Dendritic cell treated with granulocyte-macrophage colony-stimulating factor and Interleukin-4, amounts not matched to agents 40 ng/mL and 50 ng/mL, for 4 days (primary cell): ENCODE measurements at regions not wholly inside any gene's neighbourhood (a gene's known extent, or its start where the extent isn't known, plus 50 kb on each side); places are given as distances from the start of the nearest gene placed in this dataset.
"Not testable (repeated sequence)": the region's sequence is repeated elsewhere in the genome, so short reads cannot be mapped to it uniquely, and the experiment has no call there.

Experiments used
- H3K27ac Mint-ChIP-seq: one replicate; pipeline ENCODE4 v1.8.0; 2022; ENCODE audit warnings: mild to moderate bottlenecking, mixed read lengths
- H3K27me3 Mint-ChIP-seq: one replicate; pipeline ENCODE4 v1.8.0; 2022; ENCODE audit warnings: mild to moderate bottlenecking, mixed read lengths
- H3K36me3 Mint-ChIP-seq: one replicate; pipeline ENCODE4 v1.8.0; 2022; ENCODE audit warnings: low read depth, mixed read lengths
- H3K4me1 Mint-ChIP-seq: one replicate; pipeline ENCODE4 v1.8.0; 2022; ENCODE audit warnings: low read depth, mixed read lengths
- H3K4me3 Mint-ChIP-seq: one replicate; pipeline ENCODE4 v1.8.0; 2022; ENCODE audit warnings: mild to moderate bottlenecking, moderate library complexity, mixed read lengths
- H3K9me3 Mint-ChIP-seq: one replicate; pipeline ENCODE4 v1.8.0; 2022; ENCODE audit warnings: mixed read lengths
- intact Hi-C: fragments of 100-400 bp; cut with micrococcal nuclease; formaldehyde crosslinking; loops from one replicate; pipeline ENCODE4 v1.15.0; 2022

- H3K9me3 Mint-ChIP-seq, result peaks cover 12% of the 10 kb centered on the region
- H3K4me1 Mint-ChIP-seq, result peaks cover 24% of the 10 kb centered on the region
- H3K36me3 Mint-ChIP-seq, result no peaks in the 10 kb centered on the region
- no peak overlapping the region for H3K27ac Mint-ChIP-seq
- peaks cover 4% of the 10 kb centered on the region for H3K27me3 Mint-ChIP-seq
- H3K4me3 Mint-ChIP-seq, result no peak overlapping the region
- intact Hi-C loops, result no loop called here
Observed at GRCh38 chr5:173395933-173396308, 67.7 kb upstream of the STC2 start.

DNA sequence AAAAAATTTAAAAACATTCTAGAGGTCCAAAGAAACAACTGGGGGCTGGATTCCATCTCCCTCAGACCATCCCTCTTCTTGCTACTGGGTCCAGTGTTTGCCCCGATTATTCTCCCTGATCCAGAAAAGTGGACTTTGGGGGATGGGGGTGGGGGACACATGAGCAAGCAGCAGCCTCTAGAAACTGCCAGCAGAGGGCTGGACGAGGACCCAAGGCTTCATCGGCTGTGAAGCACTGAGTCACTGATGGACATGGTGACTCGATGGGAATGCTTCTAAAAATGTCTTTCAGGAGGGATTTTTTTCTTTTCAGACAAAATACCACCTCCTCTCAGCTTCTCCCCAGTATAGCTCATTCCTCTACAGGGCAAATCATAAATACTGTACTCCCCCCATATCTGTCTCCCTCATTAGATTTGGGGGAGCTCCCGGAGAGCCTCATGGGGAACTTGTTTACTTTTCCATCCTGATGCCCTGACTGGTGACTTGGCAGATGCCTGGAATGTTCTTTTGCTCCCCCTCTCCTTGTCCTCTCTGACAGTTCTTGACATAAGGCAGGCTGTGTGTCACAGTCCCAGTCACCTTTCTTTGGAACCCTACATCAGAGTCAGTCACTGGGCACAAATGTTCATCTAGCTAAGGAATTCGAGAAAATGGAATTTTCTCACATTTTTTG is 67.2 kb upstream of the STC2 start:
- Mint-ChIP-seq H3K27ac (no peak overlapping the region), H3K27me3 (peaks cover 4% of the 10 kb centered on the region), H3K9me3 (peaks cover 12% of the 10 kb centered on the region), H3K4me3 (no peak overlapping the region), H3K4me1 (peaks cover 24% of the 10 kb centered on the region), H3K36me3 (no peaks in the 10 kb centered on the region)
- intact Hi-C loops, result no loop called here

DNA sequence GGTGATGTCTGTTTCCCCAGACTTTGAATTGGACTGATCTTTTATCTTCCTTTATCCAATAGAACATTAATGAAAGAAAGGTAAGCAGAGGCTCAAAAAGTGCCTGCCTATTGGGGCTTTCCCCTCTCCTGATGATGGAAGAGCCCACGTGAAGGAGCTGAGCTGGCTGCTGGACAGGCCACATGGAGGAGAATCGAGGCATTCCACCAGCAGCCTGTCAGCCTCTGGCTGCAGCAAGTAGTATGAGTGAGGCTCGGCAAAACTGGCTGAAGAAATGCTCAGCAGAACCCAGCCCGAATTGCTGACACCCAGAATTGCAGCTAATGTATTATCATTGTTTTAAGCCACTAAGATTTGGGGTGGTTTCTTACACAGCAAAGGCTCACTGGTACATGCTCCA is 66.5 kb upstream of the STC2 start:
- peaks cover 24% of the 10 kb centered on the region for H3K4me1 Mint-ChIP-seq
- no peak overlapping the region for H3K4me3 Mint-ChIP-seq
- intact Hi-C loops, result no loop called here
- H3K27ac Mint-ChIP-seq, result no peak overlapping the region
- peaks cover 12% of the 10 kb centered on the region for H3K9me3 Mint-ChIP-seq
- no peaks in the 10 kb centered on the region for H3K36me3 Mint-ChIP-seq
- H3K27me3 Mint-ChIP-seq, result peaks cover 8% of the 10 kb centered on the region

GRCh38 chr5:173392172-173392571 is 64.0 kb upstream of the STC2 start:
- Mint-ChIP-seq H3K27me3 (peaks cover 11% of the 10 kb centered on the region), H3K4me3 (no peak overlapping the region), H3K36me3 (no peaks in the 10 kb centered on the region), H3K27ac (no peak overlapping the region), H3K4me1 (peaks cover 11% of the 10 kb centered on the region), H3K9me3 (peaks cover 12% of the 10 kb centered on the region)
- intact Hi-C loops, result no loop called here

DNA sequence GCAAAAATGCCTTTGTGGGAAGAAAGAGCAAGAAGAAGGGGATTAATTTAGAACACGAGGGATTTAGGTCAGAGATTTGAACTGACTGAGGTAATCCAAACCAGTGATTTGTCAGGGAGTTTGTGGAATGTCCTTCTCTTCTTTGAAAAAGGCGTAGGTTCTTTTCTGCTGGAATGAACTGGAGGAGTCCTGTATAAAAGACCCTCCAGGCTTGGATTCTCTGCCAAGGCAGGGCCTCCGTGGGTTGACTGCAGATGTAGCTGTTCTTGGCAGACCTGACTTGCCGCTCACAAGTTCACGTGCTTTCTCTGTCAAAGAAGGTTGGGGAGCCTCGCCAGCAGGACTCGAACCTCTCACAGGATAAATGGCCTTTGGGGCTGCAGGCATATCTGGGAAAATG is 62.8 kb upstream of the STC2 start:
- Mint-ChIP-seq H3K27me3 (peaks cover 11% of the 10 kb centered on the region), H3K27ac (no peak overlapping the region), H3K4me3 (no peak overlapping the region), H3K36me3 (no peaks in the 10 kb centered on the region), H3K9me3 (peaks cover 12% of the 10 kb centered on the region), H3K4me1 (no peaks in the 10 kb centered on the region)
- intact Hi-C loops, result no loop called here

- H3K4me1 Mint-ChIP-seq, H3K9me3 Mint-ChIP-seq, H3K36me3 Mint-ChIP-seq, intact Hi-C loops, H3K4me3 Mint-ChIP-seq, H3K27ac Mint-ChIP-seq: not testable (repeated sequence)
- H3K27me3 Mint-ChIP-seq, result peaks cover 16% of the 10 kb centered on the region
Observed at GRCh38 chr5:173387293-173387692, 59.1 kb upstream of the STC2 start.

GRCh38 chr5:173385832-173386360 is 57.7 kb upstream of the STC2 start:
- peaks cover 14% of the 10 kb centered on the region for H3K27me3 Mint-ChIP-seq
- no peaks in the 10 kb centered on the region for H3K4me1 Mint-ChIP-seq
- no peak overlapping the region for H3K4me3 Mint-ChIP-seq
- H3K36me3 Mint-ChIP-seq, result no peaks in the 10 kb centered on the region
- intact Hi-C loops, result no loop called here
- H3K27ac Mint-ChIP-seq, result no peak overlapping the region
- no peaks in the 10 kb centered on the region for H3K9me3 Mint-ChIP-seq

GRCh38 chr5:173383711-173384110 is 55.5 kb upstream of the STC2 start:
- H3K27ac Mint-ChIP-seq, result no peak overlapping the region

DNA sequence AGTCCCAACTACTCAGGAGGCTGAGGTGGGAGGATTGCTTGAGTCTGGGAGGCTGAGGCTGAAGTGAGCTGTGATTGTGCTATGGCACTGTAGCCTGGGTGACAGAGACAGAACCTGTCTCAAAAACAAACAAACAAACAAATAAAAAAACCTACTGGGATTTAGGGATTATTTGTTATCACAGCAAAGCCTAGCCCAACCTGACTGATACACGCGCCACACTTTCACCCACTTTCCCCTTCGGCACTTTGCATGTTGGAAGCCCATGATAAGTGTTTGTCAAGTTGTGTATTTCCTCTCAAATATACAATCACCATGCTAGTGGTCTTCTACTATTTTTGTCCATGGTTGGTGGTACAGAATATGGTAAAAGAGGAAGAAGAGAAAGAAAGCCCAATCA is 50.5 kb upstream of the STC2 start:
- no peaks in the 10 kb centered on the region for H3K9me3 Mint-ChIP-seq
- no peak overlapping the region for H3K27ac Mint-ChIP-seq
- no peak overlapping the region for H3K4me3 Mint-ChIP-seq
- H3K4me1 Mint-ChIP-seq, result no peaks in the 10 kb centered on the region
- intact Hi-C loops, result no loop called here
- H3K27me3 Mint-ChIP-seq, result peaks cover 3% of the 10 kb centered on the region
- H3K36me3 Mint-ChIP-seq, result no peaks in the 10 kb centered on the region

More at GRCh38 chr5:173383711-173384110, 55.5 kb upstream of the STC2 start:
- Mint-ChIP-seq H3K4me1 (no peaks in the 10 kb centered on the region), H3K27me3 (peaks cover 7% of the 10 kb centered on the region), H3K36me3 (no peaks in the 10 kb centered on the region), H3K4me3 (no peak overlapping the region), H3K9me3 (no peaks in the 10 kb centered on the region)
- intact Hi-C loops, result no loop called here
